ENCODE measurements at regions not wholly inside any gene's neighbourhood (a gene's known extent, or its start where the extent isn't known, plus 50 kb on each side); places are given as distances from the start of the nearest gene placed in this dataset.

- TF ChIP-seq CTCF (IDR thresholded peaks at IDR 0.05) (no peak), POLR2A (IDR thresholded peaks at IDR 0.05) (no peak)
Measured at GRCh38 chr17:68800751-68801150, 154.4 kb downstream of the ABCA8 start.

Measured in transverse colon (tissue), 3 donors.